Amniotic stem cell (primary cell): ENCODE measurements at regions not wholly inside any gene's neighbourhood (a gene's known extent, or its start where the extent isn't known, plus 50 kb on each side); places are given as distances from the start of the nearest gene placed in this dataset.
"Not testable (repeated sequence)": the region's sequence is repeated elsewhere in the genome, so short reads cannot be mapped to it uniquely, and the experiment has no call there.

Source experiments
- DNase-seq: peaks from one replicate; lab custom pipeline; 2025; lab: John Stamatoyannopoulos, UW

- DNase-seq = no peak
Observed at GRCh38 chr3:59411186-59411585, 361.4 kb upstream of the CFAP20DC start.

- DNase-seq = no peak
Observed at GRCh38 chr3:59408047-59408624, 358.3 kb upstream of the CFAP20DC start.

- DNase-seq = no peak
Observed at GRCh38 chr3:59407425-59407824, 357.6 kb upstream of the CFAP20DC start.

- no peak for DNase-seq
Observed at GRCh38 chr3:59406943-59407342, 357.1 kb upstream of the CFAP20DC start.

GRCh38 chr3:59404851-59405250 lies 355.0 kb upstream of the CFAP20DC start:
- no peak for DNase-seq

- no peak for DNase-seq
Observed at GRCh38 chr3:59404064-59404463, 354.2 kb upstream of the CFAP20DC start.

GRCh38 chr3:59401924-59402323 lies 352.1 kb upstream of the CFAP20DC start:
- DNase-seq = no peak

GRCh38 chr3:59392116-59392515 lies 342.3 kb upstream of the CFAP20DC start:
- DNase-seq = no peak

- DNase-seq = no peak
Observed at GRCh38 chr3:59391131-59391530, 341.3 kb upstream of the CFAP20DC start.

- no peak for DNase-seq
Observed at GRCh38 chr3:59388555-59389270, 338.9 kb upstream of the CFAP20DC start.

- no peak for DNase-seq
Observed at GRCh38 chr3:59386165-59386564, 336.3 kb upstream of the CFAP20DC start.

- no peak for DNase-seq
Observed at GRCh38 chr3:59385547-59385946, 335.7 kb upstream of the CFAP20DC start.

GRCh38 chr3:59381282-59381681 lies 331.5 kb upstream of the CFAP20DC start:
- no peak for DNase-seq

GRCh38 chr3:59380146-59380545 lies 330.3 kb upstream of the CFAP20DC start:
- DNase-seq = no peak

- DNase-seq = no peak
Observed at GRCh38 chr3:59374818-59375211, 325.0 kb upstream of the CFAP20DC start.

GRCh38 chr3:59374091-59374817 lies 324.4 kb upstream of the CFAP20DC start:
- no peak for DNase-seq

GRCh38 chr3:59372346-59372745 lies 322.5 kb upstream of the CFAP20DC start:
- DNase-seq = no peak

GRCh38 chr3:59368900-59369675 lies 319.3 kb upstream of the CFAP20DC start:
- no peak for DNase-seq

- no peak for DNase-seq
Observed at GRCh38 chr3:59367150-59367549, 317.3 kb upstream of the CFAP20DC start.

GRCh38 chr3:59366218-59366617 lies 316.4 kb upstream of the CFAP20DC start:
- DNase-seq = no peak

GRCh38 chr3:59364496-59364895 lies 314.7 kb upstream of the CFAP20DC start:
- DNase-seq = no peak

- not testable (repeated sequence) for DNase-seq
Observed at GRCh38 chr3:59360312-59360711, 310.5 kb upstream of the CFAP20DC start.
